ENCODE measurements at regions not wholly inside any gene's neighbourhood (a gene's known extent, or its start where the extent isn't known, plus 50 kb on each side); places are given as distances from the start of the nearest gene placed in this dataset.
A peak's percentile ranks its signal among the peaks of the same experiment; 100 is the strongest.

GRCh38 chr7:41046776-41047175, 656.1 kb downstream of the INHBA start:
- CTCF ChIA-PET: interaction anchor here (0.8 to 2.8 kb wide), 2 partner anchors 650 to 658 kb away, joined by 4 to 7 read pairs; no protein-coding TSS in a partner anchor
- no peak for TF ChIP-seq HOXB13 (CRISPR knock-in tag; IDR thresholded peaks at IDR 0.05; ENCODE audit: low read depth)
- TF ChIP-seq CBX2 (IDR thresholded peaks at IDR 0.05; ENCODE audit: borderline replicate concordance, low read depth): no peak
- TF ChIP-seq POLR2A (IDR thresholded peaks at IDR 0.05; ENCODE audit: low read length): no peak
- TF ChIP-seq ESRRA (IDR thresholded peaks at IDR 0.05; ENCODE audit: borderline replicate concordance, low read length): no peak
- DNase-seq (ENCODE audit: low read depth in 1 of 2, low spot score in 1 of 2): no peak
- Histone ChIP-seq H3K9me3 (peaks cover 6% of the 10 kb centered on the region; the same call in 2 of the 3 replicates), H3K4me3 (no peak overlapping the region), H3K4me2 (no peak overlapping the region), H3K4me1 (no peaks in the 10 kb centered on the region), H3K27ac (no peak overlapping the region)
- no peak for ATAC-seq
- 25% methylated on average over 4 of the region's 4 CpGs for WGBS (ENCODE audit: missing lambda C conversion rate)
- POLR2A ChIA-PET: no interaction called here
- no peak for FAIRE-seq

- Histone ChIP-seq H3K9me3 (peaks cover 6% of the 10 kb centered on the region; the same call in 2 of the 3 replicates), H3K27ac (no peak overlapping the region), H3K4me2 (no peak overlapping the region), H3K4me3 (no peak overlapping the region), H3K4me1 (no peaks in the 10 kb centered on the region)
- CTCF ChIA-PET: interaction anchor here (1.0 to 1.4 kb wide), 2 partner anchors 10 to 651 kb away, joined by 4 read pairs; no protein-coding TSS in a partner anchor
- WGBS (ENCODE audit: missing lambda C conversion rate): 40% methylated on average over 7 of the region's 7 CpGs
- ATAC-seq (no peak), DNase-seq (ENCODE audit: low read depth in 1 of 2, low spot score in 1 of 2) (no peak), FAIRE-seq (no peak)
- TF ChIP-seq CHD2 (IDR thresholded peaks at IDR 0.05; ENCODE audit: low read length, partially characterized antibody): no peak
- TF ChIP-seq RNF2 (IDR thresholded peaks at IDR 0.05; ENCODE audit: borderline replicate concordance, low read depth): no peak
- no peak for TF ChIP-seq KDM5A (IDR thresholded peaks at IDR 0.05)
- TF ChIP-seq CHD4 (IDR thresholded peaks at IDR 0.05; ENCODE audit: borderline replicate concordance): no peak
- no peak for TF ChIP-seq ZNF302 (CRISPR knock-in tag; IDR thresholded peaks at IDR 0.05)
- TF ChIP-seq MAFK (IDR thresholded peaks at IDR 0.05; ENCODE audit: partially characterized antibody): no peak
- TF ChIP-seq, protein P1, sequence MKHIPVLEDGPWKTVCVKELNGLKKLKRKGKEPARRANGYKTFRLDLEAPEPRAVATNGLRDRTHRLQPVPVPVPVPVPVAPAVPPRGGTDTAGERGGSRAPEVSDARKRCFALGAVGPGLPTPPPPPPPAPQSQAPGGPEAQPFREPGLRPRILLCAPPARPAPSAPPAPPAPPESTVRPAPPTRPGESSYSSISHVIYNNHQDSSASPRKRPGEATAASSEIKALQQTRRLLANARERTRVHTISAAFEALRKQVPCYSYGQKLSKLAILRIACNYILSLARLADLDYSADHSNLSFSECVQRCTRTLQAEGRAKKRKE (CRISPR knock-in tag; IDR thresholded peaks at IDR 0.05; ENCODE audit: low read depth): no peak
- POLR2A ChIA-PET: no interaction called here
Observed at GRCh38 chr7:41046221-41046761, 656.6 kb downstream of the INHBA start.

- ChIA-PET CTCF (interaction anchor here (1.0 to 1.4 kb wide), 2 partner anchors 9 to 651 kb away, joined by 4 read pairs; no protein-coding TSS in a partner anchor), POLR2A (no interaction called here)
- no peak overlapping the region for H3K27ac ChIP-seq
- TF ChIP-seq GATA3 (IDR thresholded peaks at IDR 0.05; ENCODE audit: borderline replicate concordance) (no peak), HDAC2 (IDR thresholded peaks at IDR 0.05) (no peak), CBX8 (IDR thresholded peaks at IDR 0.05) (no peak), ZC3H11A (IDR thresholded peaks at IDR 0.05) (no peak), POLR2AphosphoS2 (conservative IDR thresholded peaks at IDR 0.05; ENCODE audit: low read length) (no peak), RAD21 (conservative IDR thresholded peaks at IDR 0.05 in 1 of 2, IDR thresholded peaks at IDR 0.05 in 1 of 2) (peak; percentile 37 to 39; a peak in 2 of 5 replicates)
- TF ChIP-seq, protein P2, sequence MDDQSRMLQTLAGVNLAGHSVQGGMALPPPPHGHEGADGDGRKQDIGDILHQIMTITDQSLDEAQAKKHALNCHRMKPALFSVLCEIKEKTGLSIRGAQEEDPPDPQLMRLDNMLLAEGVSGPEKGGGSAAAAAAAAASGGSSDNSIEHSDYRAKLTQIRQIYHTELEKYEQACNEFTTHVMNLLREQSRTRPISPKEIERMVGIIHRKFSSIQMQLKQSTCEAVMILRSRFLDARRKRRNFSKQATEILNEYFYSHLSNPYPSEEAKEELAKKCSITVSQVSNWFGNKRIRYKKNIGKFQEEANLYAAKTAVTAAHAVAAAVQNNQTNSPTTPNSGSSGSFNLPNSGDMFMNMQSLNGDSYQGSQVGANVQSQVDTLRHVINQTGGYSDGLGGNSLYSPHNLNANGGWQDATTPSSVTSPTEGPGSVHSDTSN (IDR thresholded peaks at IDR 0.05): no peak
- TF ChIP-seq, protein P3, sequence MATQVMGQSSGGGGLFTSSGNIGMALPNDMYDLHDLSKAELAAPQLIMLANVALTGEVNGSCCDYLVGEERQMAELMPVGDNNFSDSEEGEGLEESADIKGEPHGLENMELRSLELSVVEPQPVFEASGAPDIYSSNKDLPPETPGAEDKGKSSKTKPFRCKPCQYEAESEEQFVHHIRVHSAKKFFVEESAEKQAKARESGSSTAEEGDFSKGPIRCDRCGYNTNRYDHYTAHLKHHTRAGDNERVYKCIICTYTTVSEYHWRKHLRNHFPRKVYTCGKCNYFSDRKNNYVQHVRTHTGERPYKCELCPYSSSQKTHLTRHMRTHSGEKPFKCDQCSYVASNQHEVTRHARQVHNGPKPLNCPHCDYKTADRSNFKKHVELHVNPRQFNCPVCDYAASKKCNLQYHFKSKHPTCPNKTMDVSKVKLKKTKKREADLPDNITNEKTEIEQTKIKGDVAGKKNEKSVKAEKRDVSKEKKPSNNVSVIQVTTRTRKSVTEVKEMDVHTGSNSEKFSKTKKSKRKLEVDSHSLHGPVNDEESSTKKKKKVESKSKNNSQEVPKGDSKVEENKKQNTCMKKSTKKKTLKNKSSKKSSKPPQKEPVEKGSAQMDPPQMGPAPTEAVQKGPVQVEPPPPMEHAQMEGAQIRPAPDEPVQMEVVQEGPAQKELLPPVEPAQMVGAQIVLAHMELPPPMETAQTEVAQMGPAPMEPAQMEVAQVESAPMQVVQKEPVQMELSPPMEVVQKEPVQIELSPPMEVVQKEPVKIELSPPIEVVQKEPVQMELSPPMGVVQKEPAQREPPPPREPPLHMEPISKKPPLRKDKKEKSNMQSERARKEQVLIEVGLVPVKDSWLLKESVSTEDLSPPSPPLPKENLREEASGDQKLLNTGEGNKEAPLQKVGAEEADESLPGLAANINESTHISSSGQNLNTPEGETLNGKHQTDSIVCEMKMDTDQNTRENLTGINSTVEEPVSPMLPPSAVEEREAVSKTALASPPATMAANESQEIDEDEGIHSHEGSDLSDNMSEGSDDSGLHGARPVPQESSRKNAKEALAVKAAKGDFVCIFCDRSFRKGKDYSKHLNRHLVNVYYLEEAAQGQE (IDR thresholded peaks at IDR 0.05): no peak
- H3K4me2 ChIP-seq: no peak overlapping the region
- WGBS (ENCODE audit: missing lambda C conversion rate): 19% methylated on average over 3 of the region's 3 CpGs
- no peak overlapping the region for H3K4me3 ChIP-seq
- FAIRE-seq (no peak), DNase-seq (ENCODE audit: low read depth in 1 of 2, low spot score in 1 of 2) (no peak), ATAC-seq (no peak)
- peaks cover 6% of the 10 kb centered on the region; the same call in 2 of the 3 replicates for H3K9me3 ChIP-seq
- H3K4me1 ChIP-seq: no peaks in the 10 kb centered on the region
Observed at GRCh38 chr7:41045556-41046123, 657.2 kb downstream of the INHBA start.

Measured in A549 (cell line).